ENCODE measurements at regions not wholly inside any gene's neighbourhood (a gene's known extent, or its start where the extent isn't known, plus 50 kb on each side); places are given as distances from the start of the nearest gene placed in this dataset.
A peak's percentile ranks its signal among the peaks of the same experiment; 100 is the strongest.
"Not testable (repeated sequence)": the region's sequence is repeated elsewhere in the genome, so short reads cannot be mapped to it uniquely, and the experiment has no call there.

DNA sequence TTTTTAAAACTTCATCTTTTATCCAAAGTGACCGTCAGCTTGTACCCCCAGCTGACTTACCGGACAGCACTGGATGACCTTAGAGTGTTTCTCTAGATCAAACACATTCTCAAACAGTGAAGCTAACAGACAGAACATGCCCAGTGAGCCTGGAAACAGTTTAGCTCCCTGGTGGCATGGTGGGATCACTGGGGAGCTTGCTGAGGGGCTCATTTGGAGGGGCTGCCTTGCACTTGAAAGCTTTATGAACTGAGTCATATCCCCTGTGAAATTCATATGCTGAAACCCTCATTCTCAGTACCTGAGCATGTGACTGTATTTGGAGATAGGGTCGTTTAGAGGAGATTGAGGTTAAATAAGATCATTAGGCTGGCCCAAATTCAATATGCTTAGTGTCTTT lies 2913.2 kb downstream of the RPIA start:
- not testable (repeated sequence) for DNase-seq (ENCODE audit: low read depth in 2 of 2)

DNA sequence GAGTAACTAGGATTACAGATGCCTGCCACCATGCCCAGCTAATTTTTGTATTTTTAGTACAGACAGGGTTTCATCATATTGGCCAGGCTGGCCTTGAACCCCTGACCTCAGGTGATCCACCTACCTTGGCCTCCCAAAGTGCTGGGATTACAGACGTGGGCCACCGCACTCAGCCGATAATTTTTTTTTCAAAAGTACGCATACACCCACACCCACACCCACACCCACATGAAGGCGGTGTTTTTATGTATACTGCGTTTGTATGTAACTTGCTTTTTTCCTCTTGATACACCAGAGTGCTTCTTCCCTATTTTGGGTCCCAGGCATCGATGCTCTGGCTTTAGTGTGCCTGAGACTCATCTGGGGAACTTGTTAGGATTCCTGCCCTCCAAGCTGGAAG lies 2932.3 kb downstream of the RPIA start:
- not testable (repeated sequence) for DNase-seq (ENCODE audit: low read depth in 2 of 2)

- DNase-seq (ENCODE audit: low read depth in 2 of 2): not testable (repeated sequence)
These were observed 2937.0 kb downstream of the RPIA start for GRCh38 chr2:91628471-91628870.

DNA sequence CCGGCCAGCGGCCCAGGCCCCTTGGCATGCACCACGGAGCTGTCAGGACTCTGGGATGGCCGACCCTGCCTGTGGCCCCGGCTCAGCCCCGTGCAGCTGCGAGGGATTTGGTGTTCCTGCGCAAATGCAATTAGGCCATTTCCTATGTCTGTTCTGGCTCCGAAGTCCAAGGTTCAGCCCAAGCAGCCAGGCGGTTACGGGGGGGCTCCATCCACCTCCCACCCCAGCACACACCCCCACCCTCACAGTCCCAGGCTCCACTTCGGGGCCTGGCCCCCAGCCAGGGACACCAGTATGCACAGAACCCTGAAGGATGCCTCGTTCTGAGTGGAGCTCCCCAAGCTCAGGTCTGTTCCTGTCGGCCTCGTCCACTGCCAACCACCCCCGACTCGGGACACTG lies 2965.7 kb downstream of the RPIA start:
- DNase-seq (ENCODE audit: low read depth in 2 of 2): peak in 1 of 2 donors; percentile 1

DNA sequence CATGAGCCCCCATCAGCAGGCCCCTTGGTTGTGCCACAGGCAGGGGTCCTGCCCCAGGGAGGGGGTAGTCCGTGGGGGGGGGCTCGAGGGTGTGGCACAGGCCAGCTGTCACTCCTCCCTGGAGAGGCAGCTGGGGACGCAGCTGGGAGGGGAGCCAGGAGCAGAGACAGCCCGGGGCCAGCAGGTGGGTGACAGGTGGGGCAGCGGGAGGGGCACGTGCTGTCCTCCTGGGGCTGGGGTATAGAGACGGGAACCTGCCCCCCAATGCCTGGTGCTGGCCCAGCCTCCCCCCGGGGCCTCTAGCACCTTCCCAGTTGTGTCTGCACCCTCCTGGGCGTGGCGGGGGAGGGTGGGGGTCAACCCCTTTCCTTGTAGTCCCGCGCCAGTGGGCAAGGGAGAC lies 2966.9 kb downstream of the RPIA start:
- DNase-seq (ENCODE audit: low read depth in 2 of 2): not testable (repeated sequence)

DNA sequence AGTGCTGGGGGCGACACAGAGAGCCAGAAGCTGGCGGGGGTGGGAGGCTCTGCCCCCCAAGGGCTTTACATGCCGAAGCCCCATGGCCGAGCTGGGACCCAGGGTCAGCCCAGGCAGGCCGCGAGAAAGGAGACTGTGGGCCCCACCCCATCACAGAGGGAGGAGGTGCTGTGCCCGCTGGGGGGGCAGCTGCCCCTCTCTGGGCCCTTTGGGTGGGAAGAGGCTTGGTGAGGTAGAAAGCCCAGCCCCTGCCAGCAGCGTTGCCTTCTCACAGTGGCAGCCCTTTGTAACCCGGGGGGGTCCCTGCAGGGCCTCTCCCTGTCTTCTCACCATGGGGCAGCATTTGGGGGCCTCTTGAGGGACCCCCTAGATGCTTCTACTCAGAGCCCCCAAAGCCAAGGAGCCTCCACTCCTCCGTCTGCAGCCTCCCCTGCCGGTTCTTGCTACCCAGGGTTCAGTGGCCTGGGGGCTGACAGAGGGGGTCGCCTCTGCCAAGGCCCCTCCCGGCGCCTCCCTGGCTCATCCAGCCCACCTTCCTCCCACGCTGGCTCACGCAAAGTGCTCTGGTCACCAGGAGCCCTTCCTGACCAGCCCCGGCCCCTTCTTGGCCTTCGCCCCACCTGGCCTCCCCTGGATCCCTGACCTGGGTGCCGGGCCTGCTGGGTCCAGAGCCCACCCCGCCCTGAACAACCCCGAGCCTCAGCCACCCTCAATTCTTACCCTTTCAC lies 2967.9 kb downstream of the RPIA start:
- DNase-seq (ENCODE audit: low read depth in 2 of 2): not testable (repeated sequence)

GRCh38 chr2:91659917-91660275 lies 2968.4 kb downstream of the RPIA start:
- peak in 1 of 2 donors; percentile 43 for DNase-seq (ENCODE audit: low read depth in 2 of 2)

GRCh38 chr2:91667341-91667740 lies 2975.9 kb downstream of the RPIA start:
- DNase-seq (ENCODE audit: low read depth in 2 of 2): not testable (repeated sequence)

GRCh38 chr2:91685541-91685940 lies 2994.1 kb downstream of the RPIA start:
- not testable (repeated sequence) for DNase-seq (ENCODE audit: low read depth in 2 of 2)

- not testable (repeated sequence) for DNase-seq (ENCODE audit: low read depth in 2 of 2)
These were observed 2994.6 kb downstream of the RPIA start for GRCh38 chr2:91686046-91686445.
